Suprapubic skin (tissue), 4 donors: ENCODE measurements at regions not wholly inside any gene's neighbourhood (a gene's known extent, or its start where the extent isn't known, plus 50 kb on each side); places are given as distances from the start of the nearest gene placed in this dataset.

ENCODE experiments used
- CTCF ChIP-seq, 2 donors: fragments of 200-600 bp in 1 of 2; fragments of 450-650 bp in 1 of 2; sonication (generic) in 1 of 2; IDR thresholded peaks; one replicate each; pipeline ENCODE4 v1.5.1; 2016 to 2019; ENCODE audit warnings: antibody characterized with exemption in 2 of 2, mild to moderate bottlenecking in 1 of 2, moderate library complexity in 1 of 2
- EP300 ChIP-seq: sonication (generic); formaldehyde crosslinking; IDR thresholded peaks from one replicate; pipeline ENCODE4 v1.6.1; 2017; ENCODE audit warnings: antibody characterized with exemption
- POLR2A ChIP-seq, 2 donors: fragments of 450-650 bp; IDR thresholded peaks; one replicate each; pipeline ENCODE4 v1.6.1; 2017; ENCODE audit warnings: antibody characterized with exemption in 2 of 2, mild to moderate bottlenecking in 2 of 2, moderate library complexity in 2 of 2
- POLR2AphosphoS5 ChIP-seq, 3 donors: sonication (generic); formaldehyde crosslinking; IDR thresholded peaks; one replicate each; pipeline ENCODE4 v1.6.1; 2017; ENCODE audit warnings: antibody characterized with exemption in 3 of 3

GRCh38 chr3:152617609-152618008 is 217.3 kb upstream of the P2RY1 start:
- TF ChIP-seq POLR2AphosphoS5 (IDR thresholded peaks at IDR 0.05) = no peak
- TF ChIP-seq CTCF (IDR thresholded peaks at IDR 0.05) = no peak
- TF ChIP-seq POLR2A (IDR thresholded peaks at IDR 0.05) = no peak
- no peak for TF ChIP-seq EP300
